GM12878 (cell line): ENCODE measurements at regions not wholly inside any gene's neighbourhood (a gene's known extent, or its start where the extent isn't known, plus 50 kb on each side); places are given as distances from the start of the nearest gene placed in this dataset.

Source experiments
- CHD4 ChIP-seq: fragments of 200-600 bp; sonication (generic); IDR thresholded peaks from 2 replicates; pipeline ENCODE4 v1.6.1; 2016; ENCODE audit warnings: mild to moderate bottlenecking
- SMARCA5 ChIP-seq: fragments of 450-650 bp; IDR thresholded peaks from 2 replicates; pipeline ENCODE4 v1.6.1; 2017; ENCODE audit warnings: mild to moderate bottlenecking
- SMC3 ChIP-seq: IDR thresholded peaks from 2 replicates; pipeline ENCODE4 v1.6.1; 2011; ENCODE audit warnings: low read length, improper control_type of control experiment, borderline replicate concordance
- SUZ12 ChIP-seq: fragments of 200-600 bp; sonication (generic); IDR thresholded peaks from one replicate; pipeline ENCODE4 v1.6.1; 2018; ENCODE audit warnings: antibody characterized with exemption, mild to moderate bottlenecking; ENCODE audit not compliant: unreplicated experiment
- TCF7 ChIP-seq: IDR thresholded peaks from 2 replicates; pipeline ENCODE4 v1.6.1; 2014; ENCODE audit warnings: antibody characterized with exemption, borderline replicate concordance
- TF ChIP-seq, protein P1 (sequence below), 3 experiments: IDR thresholded peaks in 2 of 3; conservative IDR thresholded peaks in 1 of 3; 2 replicates each; pipeline ENCODE4 v1.5.1; 2011; ENCODE audit warnings: low read depth in 3 of 3, low read length in 3 of 3, mild to moderate bottlenecking in 3 of 3, control low read depth in 2 of 3, moderate library complexity in 2 of 3, inconsistent platforms in 1 of 3, mixed read lengths in 1 of 3; ENCODE audit not compliant: control insufficient read depth in 2 of 3, insufficient read depth in 1 of 3; ENCODE audit errors: extremely low read depth in 1 of 3

DNA sequence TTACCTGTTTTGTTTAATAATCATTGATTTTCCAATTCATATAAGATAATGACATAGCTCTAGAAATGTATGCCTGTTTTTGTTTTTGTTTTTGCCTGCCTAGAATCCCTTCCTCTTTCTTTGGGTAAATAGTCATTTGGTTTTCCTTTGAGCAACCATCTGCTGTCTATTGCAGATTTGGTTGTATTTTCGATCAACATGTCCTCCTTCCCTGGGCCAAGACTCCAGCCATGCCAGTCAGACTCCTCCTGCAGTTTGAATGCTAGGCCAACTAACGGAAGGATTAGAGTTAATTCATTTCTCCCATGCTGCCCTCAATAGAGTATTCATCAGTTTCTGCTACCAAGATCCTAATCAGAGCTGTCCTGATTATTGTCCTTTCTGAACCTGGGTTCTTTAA lies 67.1 kb downstream of the MAIP1 start:
- TF ChIP-seq SMC3 (no peak), TCF7 (no peak), SUZ12 (no peak), CHD4 (no peak), SMARCA5 (no peak)
- TF ChIP-seq, protein P1, sequence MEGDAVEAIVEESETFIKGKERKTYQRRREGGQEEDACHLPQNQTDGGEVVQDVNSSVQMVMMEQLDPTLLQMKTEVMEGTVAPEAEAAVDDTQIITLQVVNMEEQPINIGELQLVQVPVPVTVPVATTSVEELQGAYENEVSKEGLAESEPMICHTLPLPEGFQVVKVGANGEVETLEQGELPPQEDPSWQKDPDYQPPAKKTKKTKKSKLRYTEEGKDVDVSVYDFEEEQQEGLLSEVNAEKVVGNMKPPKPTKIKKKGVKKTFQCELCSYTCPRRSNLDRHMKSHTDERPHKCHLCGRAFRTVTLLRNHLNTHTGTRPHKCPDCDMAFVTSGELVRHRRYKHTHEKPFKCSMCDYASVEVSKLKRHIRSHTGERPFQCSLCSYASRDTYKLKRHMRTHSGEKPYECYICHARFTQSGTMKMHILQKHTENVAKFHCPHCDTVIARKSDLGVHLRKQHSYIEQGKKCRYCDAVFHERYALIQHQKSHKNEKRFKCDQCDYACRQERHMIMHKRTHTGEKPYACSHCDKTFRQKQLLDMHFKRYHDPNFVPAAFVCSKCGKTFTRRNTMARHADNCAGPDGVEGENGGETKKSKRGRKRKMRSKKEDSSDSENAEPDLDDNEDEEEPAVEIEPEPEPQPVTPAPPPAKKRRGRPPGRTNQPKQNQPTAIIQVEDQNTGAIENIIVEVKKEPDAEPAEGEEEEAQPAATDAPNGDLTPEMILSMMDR (IDR thresholded peaks at IDR 0.05 in 2 of 3, conservative IDR thresholded peaks at IDR 0.05 in 1 of 3; ENCODE audit: control insufficient read depth in 2 of 3, extremely low read depth in 1 of 3, insufficient read depth in 1 of 3, low read depth in 3 of 3, low read length in 3 of 3) = no peak
